Tibial artery (tissue), 4 donors: ENCODE measurements at regions not wholly inside any gene's neighbourhood (a gene's known extent, or its start where the extent isn't known, plus 50 kb on each side); places are given as distances from the start of the nearest gene placed in this dataset.
"Not testable (repeated sequence)": the region's sequence is repeated elsewhere in the genome, so short reads cannot be mapped to it uniquely, and the experiment has no call there.

ENCODE experiments used
- DNase-seq, 2 donors: peaks; one replicate each; pipeline ENCODE4 v3.0.0-alpha.2; 2019
- H3K27ac ChIP-seq, 2 donors: fragments of 200-600 bp; sonication (generic) in 1 of 2; 1 replicate in 1 of 2; 2 replicates in 1 of 2; pipeline ENCODE4 v1.5.1; 2018 to 2019; ENCODE audit warnings: mild to moderate bottlenecking in 1 of 2
- H3K27me3 ChIP-seq, 2 donors: fragments of 200-600 bp; sonication (generic) in 1 of 2; one replicate each; pipeline versions ENCODE4 v1.5.1 to v1.6.0; 2016 to 2019
- H3K36me3 ChIP-seq, 3 donors: fragments of 200-600 bp; sonication (generic) in 2 of 3; one replicate each; pipeline ENCODE4 v1.5.1; 2016 to 2019; ENCODE audit warnings: mild to moderate bottlenecking in 2 of 3
- H3K4me1 ChIP-seq, 4 donors: fragments of 200-600 bp; sonication (generic) in 2 of 4; 1 replicate in 3 of 4; 2 replicates in 1 of 4; pipeline ENCODE4 v1.5.1; 2016 to 2019
- H3K4me3 ChIP-seq, 2 donors: fragments of 200-600 bp; sonication (generic) in 1 of 2; 1 replicate in 1 of 2; 2 replicates in 1 of 2; pipeline ENCODE4 v1.5.1; 2018 to 2019; ENCODE audit warnings: mild to moderate bottlenecking in 2 of 2
- H3K9me3 ChIP-seq, 3 donors: fragments of 200-600 bp; sonication (generic) in 1 of 3; one replicate each; pipeline ENCODE4 v1.5.1; 2016 to 2019
- intact Hi-C: fragments of 100-400 bp; cut with DNase I; formaldehyde crosslinking; loops from one replicate; pipeline ENCODE4 v1.15.0; 2023; ENCODE audit warnings: low total_unique reads
- TF ChIP-seq, protein P1 (sequence below), 2 experiments: fragments of 200-600 bp in 1 of 2; fragments of 450-650 bp in 1 of 2; IDR thresholded peaks; one replicate each; pipeline ENCODE4 v1.5.1; 2017 to 2019; ENCODE audit warnings: antibody characterized with exemption in 2 of 2, mild to moderate bottlenecking in 1 of 2, moderate library complexity in 1 of 2

DNA sequence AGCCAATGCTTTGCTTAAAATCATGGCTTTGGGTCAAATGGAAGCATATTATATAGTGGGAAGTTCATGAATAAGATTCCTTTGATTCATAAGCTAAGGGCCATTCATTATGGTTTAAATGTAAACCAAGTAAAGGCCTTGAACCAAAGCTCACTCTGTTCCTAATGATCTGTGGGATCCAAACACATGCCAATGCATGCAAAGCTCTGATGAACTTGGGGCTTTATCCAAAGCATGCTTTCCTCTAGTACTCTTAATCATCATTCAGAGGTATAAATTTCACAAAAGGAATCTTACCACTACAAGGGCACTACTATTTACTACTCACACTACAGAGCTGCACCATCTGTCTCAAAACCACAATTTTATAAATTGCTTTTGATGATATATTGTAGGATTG lies 102.8 kb upstream of the RBMS1 start:
- no peaks in the 10 kb centered on the region for H3K9me3 ChIP-seq
- TF ChIP-seq, protein P1, sequence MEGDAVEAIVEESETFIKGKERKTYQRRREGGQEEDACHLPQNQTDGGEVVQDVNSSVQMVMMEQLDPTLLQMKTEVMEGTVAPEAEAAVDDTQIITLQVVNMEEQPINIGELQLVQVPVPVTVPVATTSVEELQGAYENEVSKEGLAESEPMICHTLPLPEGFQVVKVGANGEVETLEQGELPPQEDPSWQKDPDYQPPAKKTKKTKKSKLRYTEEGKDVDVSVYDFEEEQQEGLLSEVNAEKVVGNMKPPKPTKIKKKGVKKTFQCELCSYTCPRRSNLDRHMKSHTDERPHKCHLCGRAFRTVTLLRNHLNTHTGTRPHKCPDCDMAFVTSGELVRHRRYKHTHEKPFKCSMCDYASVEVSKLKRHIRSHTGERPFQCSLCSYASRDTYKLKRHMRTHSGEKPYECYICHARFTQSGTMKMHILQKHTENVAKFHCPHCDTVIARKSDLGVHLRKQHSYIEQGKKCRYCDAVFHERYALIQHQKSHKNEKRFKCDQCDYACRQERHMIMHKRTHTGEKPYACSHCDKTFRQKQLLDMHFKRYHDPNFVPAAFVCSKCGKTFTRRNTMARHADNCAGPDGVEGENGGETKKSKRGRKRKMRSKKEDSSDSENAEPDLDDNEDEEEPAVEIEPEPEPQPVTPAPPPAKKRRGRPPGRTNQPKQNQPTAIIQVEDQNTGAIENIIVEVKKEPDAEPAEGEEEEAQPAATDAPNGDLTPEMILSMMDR (IDR thresholded peaks at IDR 0.05): no peak
- H3K27me3 ChIP-seq: no peaks in the 10 kb centered on the region
- intact Hi-C loops: no loop called here
- H3K4me1 ChIP-seq: no peaks in the 10 kb centered on the region
- no peak overlapping the region for H3K4me3 ChIP-seq
- no peak overlapping the region for H3K27ac ChIP-seq
- no peak for DNase-seq
- no peaks in the 10 kb centered on the region for H3K36me3 ChIP-seq

- H3K27me3 ChIP-seq, H3K27ac ChIP-seq, intact Hi-C loops, H3K36me3 ChIP-seq, DNase-seq, H3K9me3 ChIP-seq, H3K4me3 ChIP-seq, H3K4me1 ChIP-seq: not testable (repeated sequence)
Observed at GRCh38 chr2:160600437-160600836, 106.8 kb upstream of the RBMS1 start.

DNA sequence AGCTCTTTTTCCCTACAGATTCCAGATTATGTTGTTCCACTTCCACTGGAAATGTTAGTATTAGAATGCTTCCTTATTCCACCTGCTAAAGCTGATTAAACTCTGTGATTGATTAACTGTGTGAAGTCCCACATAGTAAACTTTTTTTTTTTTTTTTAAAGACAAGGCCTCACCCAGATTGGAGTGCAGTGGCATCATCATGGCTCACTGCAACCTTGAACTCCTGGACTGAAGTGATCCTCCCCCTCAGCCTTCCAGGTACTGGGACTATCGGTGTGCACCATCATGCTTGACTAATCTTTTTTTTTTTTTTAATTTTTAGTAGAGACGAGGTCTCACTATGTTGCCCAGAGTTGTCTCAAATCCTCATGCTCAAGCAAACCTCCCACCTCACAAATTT lies 108.5 kb upstream of the RBMS1 start:
- Histone ChIP-seq H3K4me1 (no peaks in the 10 kb centered on the region), H3K36me3 (no peaks in the 10 kb centered on the region), H3K9me3 (no peaks in the 10 kb centered on the region), H3K27ac (no peak overlapping the region), H3K4me3 (no peak overlapping the region), H3K27me3 (no peaks in the 10 kb centered on the region)
- TF ChIP-seq, protein P1 (IDR thresholded peaks at IDR 0.05): no peak
- intact Hi-C loops: no loop called here
- DNase-seq: no peak

- intact Hi-C loops: no loop called here
- no peak overlapping the region for H3K4me3 ChIP-seq
- H3K4me1 ChIP-seq: no peaks in the 10 kb centered on the region
- no peak overlapping the region for H3K27ac ChIP-seq
- DNase-seq: no peak
- TF ChIP-seq, protein P1 (IDR thresholded peaks at IDR 0.05): no peak
- no peaks in the 10 kb centered on the region for H3K36me3 ChIP-seq
- no peaks in the 10 kb centered on the region for H3K9me3 ChIP-seq
- H3K27me3 ChIP-seq: no peaks in the 10 kb centered on the region
Observed at GRCh38 chr2:160603771-160604510, 110.3 kb upstream of the RBMS1 start.

GRCh38 chr2:160606341-160606740 lies 112.7 kb upstream of the RBMS1 start:
- TF ChIP-seq, protein P1 (IDR thresholded peaks at IDR 0.05): no peak
- no peak for DNase-seq
- no peaks in the 10 kb centered on the region for H3K36me3 ChIP-seq
- H3K4me1 ChIP-seq: no peaks in the 10 kb centered on the region
- H3K27me3 ChIP-seq: no peaks in the 10 kb centered on the region
- H3K9me3 ChIP-seq: no peaks in the 10 kb centered on the region
- intact Hi-C loops: no loop called here
- no peak overlapping the region for H3K27ac ChIP-seq
- no peak overlapping the region for H3K4me3 ChIP-seq

DNA sequence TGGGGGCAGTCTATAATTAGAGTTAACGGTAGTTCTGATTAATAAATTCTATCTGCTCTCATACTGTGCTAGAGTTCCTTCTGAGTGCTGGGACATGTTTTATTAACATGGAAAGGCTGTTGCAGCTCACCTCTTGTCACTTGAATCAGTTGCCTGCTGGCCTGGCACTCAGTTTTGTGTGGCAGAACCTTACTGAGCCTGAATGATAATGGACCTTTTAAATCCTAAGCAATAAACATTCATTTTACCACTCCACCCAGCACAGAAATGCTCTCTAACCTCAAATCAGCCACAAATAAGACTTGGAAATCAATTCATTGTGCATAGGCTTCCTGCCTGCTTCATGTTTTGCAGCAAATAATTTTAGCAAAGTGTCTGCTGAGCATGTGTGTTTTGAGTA lies 115.0 kb upstream of the RBMS1 start:
- intact Hi-C loops: no loop called here
- Histone ChIP-seq H3K27ac (no peak overlapping the region), H3K4me3 (no peak overlapping the region), H3K4me1 (no peaks in the 10 kb centered on the region), H3K27me3 (no peaks in the 10 kb centered on the region), H3K9me3 (no peaks in the 10 kb centered on the region), H3K36me3 (no peaks in the 10 kb centered on the region)
- DNase-seq: no peak
- TF ChIP-seq, protein P1 (IDR thresholded peaks at IDR 0.05): no peak
